NCI-H1417 (cell line): ENCODE measurements at regions not wholly inside any gene's neighbourhood (a gene's known extent, or its start where the extent isn't known, plus 50 kb on each side); places are given as distances from the start of the nearest gene placed in this dataset.

Experiments
- DNase-seq, 3 experiments: peaks; one replicate each; lab custom pipeline; 2025; lab: John Stamatoyannopoulos, UW

- no peak for DNase-seq
These were observed 188.8 kb upstream of the KHDRBS2 start for GRCh38 chr6:62474793-62475192.

GRCh38 chr6:62466607-62467006, 180.6 kb upstream of the KHDRBS2 start:
- DNase-seq = no peak

GRCh38 chr6:62465206-62465605, 179.2 kb upstream of the KHDRBS2 start:
- peak in 1 of 3 experiments; percentile 43 for DNase-seq

GRCh38 chr6:62452586-62452985, 166.6 kb upstream of the KHDRBS2 start:
- DNase-seq = no peak

GRCh38 chr6:62446647-62447316, 160.8 kb upstream of the KHDRBS2 start:
- no peak for DNase-seq

GRCh38 chr6:62445521-62445920, 159.5 kb upstream of the KHDRBS2 start:
- no peak for DNase-seq

GRCh38 chr6:62441182-62441581, 155.2 kb upstream of the KHDRBS2 start:
- DNase-seq = no peak

- DNase-seq = no peak
These were observed 143.8 kb upstream of the KHDRBS2 start for GRCh38 chr6:62429781-62430180.

GRCh38 chr6:62400521-62401259, 114.7 kb upstream of the KHDRBS2 start:
- no peak for DNase-seq

- DNase-seq = no peak
These were observed 107.6 kb upstream of the KHDRBS2 start for GRCh38 chr6:62393608-62394007.

GRCh38 chr6:62392291-62392690, 106.3 kb upstream of the KHDRBS2 start:
- no peak for DNase-seq

- no peak for DNase-seq
These were observed 105.3 kb upstream of the KHDRBS2 start for GRCh38 chr6:62391358-62391757.

- peak in 1 of 3 experiments; percentile 9 for DNase-seq
These were observed 104.4 kb upstream of the KHDRBS2 start for GRCh38 chr6:62390401-62390800.

- DNase-seq = peak in 2 of 3 experiments; percentile 38 to 85
These were observed 85.6 kb upstream of the KHDRBS2 start for GRCh38 chr6:62371453-62372210.

- DNase-seq = no peak
These were observed 81.6 kb upstream of the KHDRBS2 start for GRCh38 chr6:62367601-62368000.

- no peak for DNase-seq
These were observed 76.1 kb upstream of the KHDRBS2 start for GRCh38 chr6:62362097-62362496.

- DNase-seq = no peak
These were observed 71.8 kb upstream of the KHDRBS2 start for GRCh38 chr6:62357835-62358234.

GRCh38 chr6:62354261-62354660, 68.2 kb upstream of the KHDRBS2 start:
- no peak for DNase-seq

- DNase-seq = no peak
These were observed 60.1 kb upstream of the KHDRBS2 start for GRCh38 chr6:62345962-62346689.

- no peak for DNase-seq
These were observed 59.4 kb upstream of the KHDRBS2 start for GRCh38 chr6:62345446-62345845.

GRCh38 chr6:62344850-62345249, 58.8 kb upstream of the KHDRBS2 start:
- no peak for DNase-seq

- no peak for DNase-seq
These were observed 52.5 kb upstream of the KHDRBS2 start for GRCh38 chr6:62338477-62338876.
